ENCODE measurements at regions not wholly inside any gene's neighbourhood (a gene's known extent, or its start where the extent isn't known, plus 50 kb on each side); places are given as distances from the start of the nearest gene placed in this dataset.

GRCh38 chr4:17038510-17039176 lies 140.2 kb upstream of the LDB2 start:
- no peak for TF ChIP-seq CTCF (IDR thresholded peaks at IDR 0.05; ENCODE audit: insufficient read depth, low read depth, low read length, missing control alignments)
- DNase-seq (ENCODE audit: low read depth): no peak
- H3K4me3 ChIP-seq (ENCODE audit: low read length): no peak overlapping the region

GRCh38 chr4:17033768-17034181 lies 135.3 kb upstream of the LDB2 start:
- DNase-seq (ENCODE audit: low read depth): no peak
- TF ChIP-seq CTCF (IDR thresholded peaks at IDR 0.05; ENCODE audit: insufficient read depth, low read depth, low read length, missing control alignments): no peak
- H3K4me3 ChIP-seq (ENCODE audit: low read length): no peak overlapping the region

GRCh38 chr4:17033025-17033767 lies 134.8 kb upstream of the LDB2 start:
- H3K4me3 ChIP-seq (ENCODE audit: low read length): no peak overlapping the region
- TF ChIP-seq CTCF (IDR thresholded peaks at IDR 0.05; ENCODE audit: insufficient read depth, low read depth, low read length, missing control alignments): no peak
- DNase-seq (ENCODE audit: low read depth): no peak

GRCh38 chr4:17030543-17030942 lies 132.1 kb upstream of the LDB2 start:
- no peak overlapping the region for H3K4me3 ChIP-seq (ENCODE audit: low read length)
- no peak for TF ChIP-seq CTCF (IDR thresholded peaks at IDR 0.05; ENCODE audit: insufficient read depth, low read depth, low read length, missing control alignments)
- DNase-seq (ENCODE audit: low read depth): peak; percentile 92

GRCh38 chr4:17029964-17030363 lies 131.5 kb upstream of the LDB2 start:
- TF ChIP-seq CTCF (IDR thresholded peaks at IDR 0.05; ENCODE audit: insufficient read depth, low read depth, low read length, missing control alignments): no peak
- H3K4me3 ChIP-seq (ENCODE audit: low read length): no peak overlapping the region
- peak; percentile 53 for DNase-seq (ENCODE audit: low read depth)

- TF ChIP-seq CTCF (IDR thresholded peaks at IDR 0.05; ENCODE audit: insufficient read depth, low read depth, low read length, missing control alignments): no peak
- H3K4me3 ChIP-seq (ENCODE audit: low read length): no peak overlapping the region
- no peak for DNase-seq (ENCODE audit: low read depth)
Observed at GRCh38 chr4:17029432-17029831, 131.0 kb upstream of the LDB2 start.
